ENCODE measurements at regions not wholly inside any gene's neighbourhood (a gene's known extent, or its start where the extent isn't known, plus 50 kb on each side); places are given as distances from the start of the nearest gene placed in this dataset.

DNA sequence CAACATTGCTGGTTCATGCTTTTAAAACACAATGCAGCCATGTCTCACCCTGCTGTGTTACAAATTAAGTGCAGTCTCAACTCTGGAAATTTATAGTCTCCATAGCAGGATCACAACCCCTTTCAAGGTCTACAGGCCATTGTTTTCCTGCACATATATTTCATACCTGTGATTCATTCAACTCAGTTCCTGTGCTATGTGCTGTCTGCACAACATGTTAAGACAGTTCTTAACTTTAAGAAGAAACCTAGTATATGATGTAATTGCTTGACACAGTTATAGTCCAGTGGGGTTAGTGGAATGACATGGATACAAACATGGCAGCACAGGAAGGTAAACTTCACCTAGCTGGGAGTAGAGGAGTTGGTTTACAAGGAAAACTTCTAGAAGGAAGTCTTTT lies 106.4 kb downstream of the IFI44 start:
- no peak overlapping the region for H3K4me3 ChIP-seq (ENCODE audit: low read depth, low read length)
- in situ Hi-C loops (cut with HindIII; ENCODE audit: low sequenced_read_pairs): no loop called here
- no peak for TF ChIP-seq CTCF (IDR thresholded peaks at IDR 0.05; ENCODE audit: low read depth, low read length)
- peak; percentile 13 for DNase-seq (ENCODE audit: low read depth, low spot score)

DNA sequence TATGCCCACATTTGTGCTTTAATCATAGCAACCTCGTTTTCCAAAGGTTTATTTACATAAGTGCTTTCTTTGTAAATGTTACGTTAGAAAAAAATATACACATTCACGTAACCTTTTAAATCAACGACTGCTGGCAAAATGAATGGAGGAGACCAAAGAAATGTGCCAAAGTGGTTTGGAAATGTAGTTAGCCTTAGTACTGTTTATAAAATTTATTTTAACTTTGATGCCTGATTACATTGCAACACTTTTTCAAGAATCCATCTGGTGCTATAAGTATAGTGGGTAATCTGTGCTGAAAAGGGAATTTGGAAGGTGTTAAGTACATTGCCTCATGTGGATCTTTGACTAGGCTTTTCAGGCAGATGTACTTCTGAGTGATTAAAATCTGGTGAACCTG lies 108.9 kb downstream of the IFI44 start:
- no peak for TF ChIP-seq CTCF (IDR thresholded peaks at IDR 0.05; ENCODE audit: low read depth, low read length)
- H3K4me3 ChIP-seq (ENCODE audit: low read depth, low read length): no peak overlapping the region
- in situ Hi-C loops (cut with HindIII; ENCODE audit: low sequenced_read_pairs): no loop called here
- no peak for DNase-seq (ENCODE audit: low read depth, low spot score)

- in situ Hi-C loops (cut with HindIII; ENCODE audit: low sequenced_read_pairs): no loop called here
- TF ChIP-seq CTCF (IDR thresholded peaks at IDR 0.05; ENCODE audit: low read depth, low read length): no peak
- no peak overlapping the region for H3K4me3 ChIP-seq (ENCODE audit: low read depth, low read length)
- DNase-seq (ENCODE audit: low read depth, low spot score): no peak
Observed at GRCh38 chr1:78759881-78760280, 110.2 kb downstream of the IFI44 start.

GRCh38 chr1:78760858-78761257 lies 111.2 kb downstream of the IFI44 start:
- in situ Hi-C loops (cut with HindIII; ENCODE audit: low sequenced_read_pairs): no loop called here
- DNase-seq (ENCODE audit: low read depth, low spot score): peak; percentile 6
- no peak overlapping the region for H3K4me3 ChIP-seq (ENCODE audit: low read depth, low read length)
- TF ChIP-seq CTCF (IDR thresholded peaks at IDR 0.05; ENCODE audit: low read depth, low read length): no peak

DNA sequence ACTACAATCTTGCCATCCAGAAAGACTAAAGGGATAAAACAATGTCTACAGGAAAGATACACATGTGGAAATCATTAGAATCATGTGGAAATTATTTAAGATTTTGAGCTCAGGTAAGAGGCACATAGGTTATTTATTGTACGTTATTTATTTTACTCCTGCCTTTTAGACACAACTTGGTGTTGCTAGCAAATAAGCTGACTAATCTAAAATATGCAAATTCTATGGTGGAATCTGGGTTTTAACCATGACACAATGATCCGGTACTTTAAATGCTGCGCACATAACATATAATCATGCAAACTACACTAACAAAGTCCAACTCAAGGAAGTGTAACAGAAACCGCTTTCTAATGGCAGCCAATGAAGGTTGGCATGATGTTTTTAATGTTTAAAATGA lies 112.5 kb downstream of the IFI44 start:
- in situ Hi-C loops (cut with HindIII; ENCODE audit: low sequenced_read_pairs): no loop called here
- no peak for DNase-seq (ENCODE audit: low read depth, low spot score)
- no peak overlapping the region for H3K4me3 ChIP-seq (ENCODE audit: low read depth, low read length)
- no peak for TF ChIP-seq CTCF (IDR thresholded peaks at IDR 0.05; ENCODE audit: low read depth, low read length)

- no peak overlapping the region for H3K4me3 ChIP-seq (ENCODE audit: low read depth, low read length)
- DNase-seq (ENCODE audit: low read depth, low spot score): no peak
- TF ChIP-seq CTCF (IDR thresholded peaks at IDR 0.05; ENCODE audit: low read depth, low read length): no peak
- in situ Hi-C loops (cut with HindIII; ENCODE audit: low sequenced_read_pairs): no loop called here
Observed at GRCh38 chr1:78765489-78765888, 115.9 kb downstream of the IFI44 start.

DNA sequence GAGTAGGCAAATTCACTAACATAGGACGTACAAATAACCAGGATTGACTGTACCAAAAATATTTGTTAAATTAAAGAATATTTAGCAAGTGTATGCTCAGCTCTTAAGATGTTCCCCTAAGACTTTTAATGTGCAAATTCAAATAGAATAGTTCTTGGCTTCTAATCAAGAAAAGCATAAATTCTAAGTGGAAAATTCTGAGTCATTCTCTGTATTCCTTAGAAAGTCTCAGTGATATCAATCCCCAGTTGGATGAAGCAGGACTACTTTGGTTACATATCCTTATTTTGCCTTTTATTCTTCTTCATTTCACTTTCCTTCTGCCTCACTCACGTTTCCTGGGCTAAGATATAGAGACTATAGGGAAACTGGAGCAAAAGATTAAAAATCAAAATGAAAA lies 130.2 kb downstream of the IFI44 start:
- no peak for TF ChIP-seq CTCF (IDR thresholded peaks at IDR 0.05; ENCODE audit: low read depth, low read length)
- in situ Hi-C loops (cut with HindIII; ENCODE audit: low sequenced_read_pairs): no loop called here
- DNase-seq (ENCODE audit: low read depth, low spot score): peak; percentile 61
- no peak overlapping the region for H3K4me3 ChIP-seq (ENCODE audit: low read depth, low read length)
